ENCODE measurements at regions not wholly inside any gene's neighbourhood (a gene's known extent, or its start where the extent isn't known, plus 50 kb on each side); places are given as distances from the start of the nearest gene placed in this dataset.

GRCh38 chr4:136443006-136443405, 1089.3 kb downstream of the PCDH18 start:
- H3K36me3 ChIP-seq (ENCODE audit: insufficient read depth, low read length) = no peaks in the 10 kb centered on the region
- no peak overlapping the region for H3K27ac ChIP-seq (ENCODE audit: low read depth, low read length, poor library complexity, severe bottlenecking)
- no peaks in the 10 kb centered on the region for H3K27me3 ChIP-seq (ENCODE audit: insufficient read depth, low read length)
- no peak overlapping the region for H3K4me2 ChIP-seq (ENCODE audit: low read length)
- H3K4me3 ChIP-seq (ENCODE audit: low read depth, low read length, poor library complexity, severe bottlenecking) = no peak overlapping the region
- H3F3A ChIP-seq (ENCODE audit: insufficient read depth, low read length) = no peaks in the 10 kb centered on the region
- no peak overlapping the region for H3K9ac ChIP-seq (ENCODE audit: low read length)
- H2AFZ ChIP-seq (ENCODE audit: low read length) = no peak overlapping the region
- H3K9me3 ChIP-seq (ENCODE audit: low read length) = no peaks in the 10 kb centered on the region
- no peaks in the 10 kb centered on the region for H4K20me1 ChIP-seq (ENCODE audit: insufficient read depth, low read length)
- H3K79me2 ChIP-seq (ENCODE audit: insufficient read depth, low read length) = no peaks in the 10 kb centered on the region
- TF ChIP-seq CTCF (IDR thresholded peaks at IDR 0.05; ENCODE audit: low read length) = no peak
- TF ChIP-seq EZH2 (IDR thresholded peaks at IDR 0.05; ENCODE audit: borderline replicate concordance, low read length) = no peak
- no peaks in the 10 kb centered on the region for H3K4me1 ChIP-seq (ENCODE audit: insufficient read depth, low read length, severe bottlenecking)
- H3K9me2 ChIP-seq (ENCODE audit: low read depth, low read length) = no peaks in the 10 kb centered on the region; the same call in 1 of the 2 replicates

GRCh38 chr4:136442447-136442846, 1089.8 kb downstream of the PCDH18 start:
- no peaks in the 10 kb centered on the region for H3K27me3 ChIP-seq (ENCODE audit: insufficient read depth, low read length)
- H3K36me3 ChIP-seq (ENCODE audit: insufficient read depth, low read length) = no peaks in the 10 kb centered on the region
- no peaks in the 10 kb centered on the region for H3K79me2 ChIP-seq (ENCODE audit: insufficient read depth, low read length)
- H3K4me1 ChIP-seq (ENCODE audit: insufficient read depth, low read length, severe bottlenecking) = no peaks in the 10 kb centered on the region
- no peak overlapping the region for H3K27ac ChIP-seq (ENCODE audit: low read depth, low read length, poor library complexity, severe bottlenecking)
- H3K4me3 ChIP-seq (ENCODE audit: low read depth, low read length, poor library complexity, severe bottlenecking) = no peak overlapping the region
- H3F3A ChIP-seq (ENCODE audit: insufficient read depth, low read length) = no peaks in the 10 kb centered on the region
- H3K9me3 ChIP-seq (ENCODE audit: low read length) = no peaks in the 10 kb centered on the region
- H2AFZ ChIP-seq (ENCODE audit: low read length) = no peak overlapping the region
- no peak overlapping the region for H3K4me2 ChIP-seq (ENCODE audit: low read length)
- H3K9me2 ChIP-seq (ENCODE audit: low read depth, low read length) = no peaks in the 10 kb centered on the region; the same call in 1 of the 2 replicates
- H4K20me1 ChIP-seq (ENCODE audit: insufficient read depth, low read length) = no peaks in the 10 kb centered on the region
- no peak for TF ChIP-seq EZH2 (IDR thresholded peaks at IDR 0.05; ENCODE audit: borderline replicate concordance, low read length)
- TF ChIP-seq CTCF (IDR thresholded peaks at IDR 0.05; ENCODE audit: low read length) = no peak
- H3K9ac ChIP-seq (ENCODE audit: low read length) = no peak overlapping the region

GRCh38 chr4:136441629-136442282, 1090.5 kb downstream of the PCDH18 start:
- no peak overlapping the region for H3K9ac ChIP-seq (ENCODE audit: low read length)
- H3F3A ChIP-seq (ENCODE audit: insufficient read depth, low read length) = no peaks in the 10 kb centered on the region
- H3K4me2 ChIP-seq (ENCODE audit: low read length) = no peak overlapping the region
- H4K20me1 ChIP-seq (ENCODE audit: insufficient read depth, low read length) = no peaks in the 10 kb centered on the region
- H3K9me3 ChIP-seq (ENCODE audit: low read length) = no peaks in the 10 kb centered on the region
- H3K4me1 ChIP-seq (ENCODE audit: insufficient read depth, low read length, severe bottlenecking) = no peaks in the 10 kb centered on the region
- no peaks in the 10 kb centered on the region for H3K27me3 ChIP-seq (ENCODE audit: insufficient read depth, low read length)
- no peak overlapping the region for H3K4me3 ChIP-seq (ENCODE audit: low read depth, low read length, poor library complexity, severe bottlenecking)
- TF ChIP-seq CTCF (IDR thresholded peaks at IDR 0.05; ENCODE audit: low read length) (no peak), EZH2 (IDR thresholded peaks at IDR 0.05; ENCODE audit: borderline replicate concordance, low read length) (no peak)
- no peak overlapping the region for H2AFZ ChIP-seq (ENCODE audit: low read length)
- no peaks in the 10 kb centered on the region for H3K79me2 ChIP-seq (ENCODE audit: insufficient read depth, low read length)
- H3K36me3 ChIP-seq (ENCODE audit: insufficient read depth, low read length) = no peaks in the 10 kb centered on the region
- no peak overlapping the region for H3K27ac ChIP-seq (ENCODE audit: low read depth, low read length, poor library complexity, severe bottlenecking)
- H3K9me2 ChIP-seq (ENCODE audit: low read depth, low read length) = no peaks in the 10 kb centered on the region; the same call in 1 of the 2 replicates

Data from OCI-LY1 (cell line).